Astrocyte (in vitro differentiated cells and primary cell): ENCODE measurements at regions not wholly inside any gene's neighbourhood (a gene's known extent, or its start where the extent isn't known, plus 50 kb on each side); places are given as distances from the start of the nearest gene placed in this dataset.

Experiments used
- CTCF ChIP-seq: IDR thresholded peaks from 2 replicates; pipeline ENCODE4 v1.5.1; 2011; ENCODE audit warnings: low read depth, mild to moderate bottlenecking, inconsistent platforms, low read length, moderate library complexity; ENCODE audit not compliant: insufficient read depth
- EZH2 ChIP-seq: IDR thresholded peaks from 2 replicates; pipeline ENCODE4 v1.6.1; 2012; ENCODE audit warnings: mild to moderate bottlenecking, low read length, inconsistent platforms; ENCODE audit not compliant: insufficient read depth

- TF ChIP-seq CTCF (no peak), EZH2 (no peak)
Observed at GRCh38 chr11:25787416-25787815, 544.5 kb upstream of the ANO3 start.
